AG04449 (cell line): ENCODE measurements at regions not wholly inside any gene's neighbourhood (a gene's known extent, or its start where the extent isn't known, plus 50 kb on each side); places are given as distances from the start of the nearest gene placed in this dataset.

Experiments
- CTCF ChIA-PET: fragments of 350-600 bp; formaldehyde crosslinking; extraction: SDS; loops from one replicate; lab custom pipeline; 2021; ENCODE audit warnings: antibody characterized with exemption; lab: Yijun Ruan, JAX
- POLR2A ChIA-PET: fragments of 400-600, 350-600 bp; formaldehyde crosslinking; extraction: SDS; loops from one replicate; lab custom pipeline; 2020; ENCODE audit warnings: antibody characterized with exemption, inconsistent platforms; lab: Yijun Ruan, JAX
- DNase-seq: peaks from one replicate; pipeline ENCODE4 v3.0.0-alpha.2; 2010; ENCODE audit warnings: low read depth, low spot score
- H3K4me3 ChIP-seq: 2 replicates; pipeline ENCODE4 v1.5.1; 2011; ENCODE audit warnings: low read depth, mild to moderate bottlenecking, control low read depth, low read length
- CTCF ChIP-seq: IDR thresholded peaks from one replicate; pipeline ENCODE4 v1.5.1; 2011; ENCODE audit warnings: mild to moderate bottlenecking, moderate library complexity, low read length, control low read depth, inconsistent platforms; ENCODE audit not compliant: insufficient read depth; ENCODE audit errors: missing control alignments

DNA sequence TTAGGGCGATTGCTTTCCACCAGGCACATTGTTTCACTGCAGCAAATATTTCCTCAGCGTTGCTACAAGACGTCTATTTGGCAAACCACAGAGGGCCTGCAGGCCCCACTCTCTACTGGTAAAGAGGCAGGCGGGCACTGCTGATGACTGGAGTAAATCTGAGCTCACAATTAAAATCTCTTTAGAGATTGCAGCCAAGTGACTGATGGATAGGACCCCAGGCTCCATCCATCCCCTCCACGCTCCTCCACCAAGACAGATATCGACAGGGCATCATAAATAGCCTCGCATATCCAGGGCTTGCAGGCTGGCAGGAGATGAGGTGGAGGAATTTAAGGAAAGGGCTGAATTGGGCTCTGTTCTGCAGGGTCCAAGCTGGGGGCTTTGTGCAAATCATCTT is 50.4 kb upstream of the MDGA1 start:
- ChIA-PET POLR2A (no interaction called here), CTCF (no interaction called here)
- no peak for DNase-seq
- no peak overlapping the region for H3K4me3 ChIP-seq
- no peak for TF ChIP-seq CTCF
